ENCODE measurements at regions not wholly inside any gene's neighbourhood (a gene's known extent, or its start where the extent isn't known, plus 50 kb on each side); places are given as distances from the start of the nearest gene placed in this dataset.

- WGBS, 2 experiments (ENCODE audit: low coverage in 1 of 2, low lambda C conversion rate in 2 of 2, missing lambda C conversion rate in 2 of 2): 10% methylated on average over 4 of the region's 4 CpGs
- in situ Hi-C loops (cut with MboI): no loop called here
These were observed 1459.6 kb upstream of the TMEM132C start for GRCh38 chr12:126807312-126807865.

GRCh38 chr12:126811391-126811790 is 1455.6 kb upstream of the TMEM132C start:
- no peak overlapping the region for H3K4me3 ChIP-seq
- H3K27me3 ChIP-seq (replicated peaks; ENCODE audit: insufficient read depth): no peaks in the 10 kb centered on the region
- no peaks in the 10 kb centered on the region for H3K9me2 ChIP-seq (ENCODE audit: insufficient read depth)
- 2% methylated on average over 3 of the region's 3 CpGs for WGBS, 2 experiments (ENCODE audit: low coverage in 1 of 2, low lambda C conversion rate in 2 of 2, missing lambda C conversion rate in 2 of 2)
- no peaks in the 10 kb centered on the region for H4K20me1 ChIP-seq (ENCODE audit: insufficient read depth)
- H3K27ac ChIP-seq: no peak overlapping the region
- no peaks in the 10 kb centered on the region for H3F3A ChIP-seq (ENCODE audit: insufficient read depth)
- no peaks in the 10 kb centered on the region for H3K36me3 ChIP-seq (ENCODE audit: low read depth)
- H3K79me2 ChIP-seq (ENCODE audit: insufficient read depth): no peaks in the 10 kb centered on the region
- no peaks in the 10 kb centered on the region for H3K9me3 ChIP-seq (ENCODE audit: low read depth)
- H3K4me2 ChIP-seq (ENCODE audit: unreplicated experiment): no peak overlapping the region
- no peak overlapping the region for H3K9ac ChIP-seq
- in situ Hi-C loops (cut with MboI): no loop called here
- no peak for TF ChIP-seq EZH2phosphoT487 (IDR thresholded peaks at IDR 0.05; ENCODE audit: insufficient read depth, low read depth)
- no peak for TF ChIP-seq EZH2 (IDR thresholded peaks at IDR 0.05; ENCODE audit: insufficient read depth, poor library complexity, severe bottlenecking)
- no peak overlapping the region for H2AFZ ChIP-seq
- H3K4me1 ChIP-seq (ENCODE audit: insufficient read depth): no peaks in the 10 kb centered on the region
- DNase-seq: no peak

More at GRCh38 chr12:126807312-126807865, 1459.6 kb upstream of the TMEM132C start:
- DNase-seq: no peak
- no peak overlapping the region for H2AFZ ChIP-seq
- H3K79me2 ChIP-seq (ENCODE audit: insufficient read depth): no peaks in the 10 kb centered on the region
- H3F3A ChIP-seq (ENCODE audit: insufficient read depth): no peaks in the 10 kb centered on the region
- H3K9me2 ChIP-seq (ENCODE audit: insufficient read depth): no peaks in the 10 kb centered on the region
- no peaks in the 10 kb centered on the region for H3K36me3 ChIP-seq (ENCODE audit: low read depth)
- H3K9ac ChIP-seq: no peak overlapping the region
- no peaks in the 10 kb centered on the region for H3K4me1 ChIP-seq (ENCODE audit: insufficient read depth)
- no peaks in the 10 kb centered on the region for H3K9me3 ChIP-seq (ENCODE audit: low read depth)
- H3K27me3 ChIP-seq (replicated peaks; ENCODE audit: insufficient read depth): no peaks in the 10 kb centered on the region
- no peak overlapping the region for H3K4me3 ChIP-seq
- H3K27ac ChIP-seq: no peak overlapping the region
- TF ChIP-seq EZH2 (IDR thresholded peaks at IDR 0.05; ENCODE audit: insufficient read depth, poor library complexity, severe bottlenecking): no peak
- no peak for TF ChIP-seq EZH2phosphoT487 (IDR thresholded peaks at IDR 0.05; ENCODE audit: insufficient read depth, low read depth)
- H3K4me2 ChIP-seq (ENCODE audit: unreplicated experiment): no peak overlapping the region
- H4K20me1 ChIP-seq (ENCODE audit: insufficient read depth): no peaks in the 10 kb centered on the region

- no peak overlapping the region for H3K27ac ChIP-seq
- H3K27me3 ChIP-seq (replicated peaks; ENCODE audit: insufficient read depth): no peaks in the 10 kb centered on the region
- TF ChIP-seq EZH2phosphoT487 (IDR thresholded peaks at IDR 0.05; ENCODE audit: insufficient read depth, low read depth): no peak
- no peak for TF ChIP-seq EZH2 (IDR thresholded peaks at IDR 0.05; ENCODE audit: insufficient read depth, poor library complexity, severe bottlenecking)
- no peaks in the 10 kb centered on the region for H3K36me3 ChIP-seq (ENCODE audit: low read depth)
- no peak for DNase-seq
- no peaks in the 10 kb centered on the region for H3F3A ChIP-seq (ENCODE audit: insufficient read depth)
- no peak overlapping the region for H3K4me2 ChIP-seq (ENCODE audit: unreplicated experiment)
- WGBS, 2 experiments (ENCODE audit: low coverage in 1 of 2, low lambda C conversion rate in 2 of 2, missing lambda C conversion rate in 2 of 2): 13 to 19% methylated on average over 2 of the region's 2 CpGs
- no peaks in the 10 kb centered on the region for H3K9me2 ChIP-seq (ENCODE audit: insufficient read depth)
- H3K4me1 ChIP-seq (ENCODE audit: insufficient read depth): no peaks in the 10 kb centered on the region
- in situ Hi-C loops (cut with MboI): no loop called here
- no peak overlapping the region for H2AFZ ChIP-seq
- no peaks in the 10 kb centered on the region for H3K9me3 ChIP-seq (ENCODE audit: low read depth)
- no peaks in the 10 kb centered on the region for H3K79me2 ChIP-seq (ENCODE audit: insufficient read depth)
- no peak overlapping the region for H3K9ac ChIP-seq
- no peak overlapping the region for H3K4me3 ChIP-seq
- no peaks in the 10 kb centered on the region for H4K20me1 ChIP-seq (ENCODE audit: insufficient read depth)
These were observed 1447.4 kb upstream of the TMEM132C start for GRCh38 chr12:126819554-126819953.

- H3F3A ChIP-seq (ENCODE audit: insufficient read depth): no peaks in the 10 kb centered on the region
- H3K27ac ChIP-seq: no peak overlapping the region
- H2AFZ ChIP-seq: no peak overlapping the region
- H3K36me3 ChIP-seq (ENCODE audit: low read depth): no peaks in the 10 kb centered on the region
- no peaks in the 10 kb centered on the region for H4K20me1 ChIP-seq (ENCODE audit: insufficient read depth)
- no peak overlapping the region for H3K9ac ChIP-seq
- no peaks in the 10 kb centered on the region for H3K79me2 ChIP-seq (ENCODE audit: insufficient read depth)
- H3K9me3 ChIP-seq (ENCODE audit: low read depth): no peaks in the 10 kb centered on the region
- DNase-seq: no peak
- in situ Hi-C loops (cut with MboI): no loop called here
- TF ChIP-seq EZH2phosphoT487 (IDR thresholded peaks at IDR 0.05; ENCODE audit: insufficient read depth, low read depth) (no peak), EZH2 (IDR thresholded peaks at IDR 0.05; ENCODE audit: insufficient read depth, poor library complexity, severe bottlenecking) (no peak)
- no peaks in the 10 kb centered on the region for H3K9me2 ChIP-seq (ENCODE audit: insufficient read depth)
- H3K4me1 ChIP-seq (ENCODE audit: insufficient read depth): no peaks in the 10 kb centered on the region
- H3K4me2 ChIP-seq (ENCODE audit: unreplicated experiment): no peak overlapping the region
- no peaks in the 10 kb centered on the region for H3K27me3 ChIP-seq (replicated peaks; ENCODE audit: insufficient read depth)
- 65 to 81% methylated on average over 2 of the region's 2 CpGs for WGBS, 2 experiments (ENCODE audit: low coverage in 1 of 2, low lambda C conversion rate in 2 of 2, missing lambda C conversion rate in 2 of 2)
- H3K4me3 ChIP-seq: no peak overlapping the region
These were observed 1435.9 kb upstream of the TMEM132C start for GRCh38 chr12:126830778-126831680.

Measured in GM23248 (cell line).